Karpas-422 (cell line): ENCODE measurements at regions not wholly inside any gene's neighbourhood (a gene's known extent, or its start where the extent isn't known, plus 50 kb on each side); places are given as distances from the start of the nearest gene placed in this dataset.
"Not testable (repeated sequence)": the region's sequence is repeated elsewhere in the genome, so short reads cannot be mapped to it uniquely, and the experiment has no call there.

Experiments used
- DNase-seq: peaks from one replicate; pipeline ENCODE4 v3.0.0-alpha.2; 2015
- H2AFZ ChIP-seq: fragments of 200-600 bp; sonication (generic); 2 replicates; pipeline ENCODE4 v1.6.1; 2014; ENCODE audit warnings: antibody characterized with exemption, low read length, mixed read lengths
- H3K27ac ChIP-seq: fragments of 200-600 bp; sonication (generic); 2 replicates; pipeline ENCODE4 v1.5.1; 2014; ENCODE audit warnings: mild to moderate bottlenecking, low read length, moderate library complexity
- H3K27me3 ChIP-seq: fragments of 200-600 bp; sonication (generic); 2 replicates; pipeline ENCODE4 v1.6.1; 2014; ENCODE audit warnings: low read length, mixed read lengths
- H3K36me3 ChIP-seq: fragments of 200-600 bp; sonication (generic); 2 replicates; pipeline ENCODE4 v1.6.1; 2014; ENCODE audit warnings: low read length, mixed read lengths; ENCODE audit not compliant: insufficient read depth
- H3K4me1 ChIP-seq: fragments of 200-600 bp; sonication (generic); 2 replicates; pipeline ENCODE4 v1.6.1; 2014; ENCODE audit warnings: mild to moderate bottlenecking, low read length, mixed read lengths
- H3K4me2 ChIP-seq: fragments of 200-600 bp; sonication (generic); 2 replicates; pipeline ENCODE4 v1.6.1; 2014; ENCODE audit warnings: low read length, low read depth, mild to moderate bottlenecking; ENCODE audit not compliant: poor library complexity, severe bottlenecking
- H3K4me3 ChIP-seq: fragments of 200-600 bp; sonication (generic); 2 replicates; pipeline ENCODE4 v1.5.1; 2014; ENCODE audit warnings: mild to moderate bottlenecking, antibody characterized with exemption, low read length, mixed read lengths
- H3K79me2 ChIP-seq: fragments of 200-600 bp; sonication (generic); 2 replicates; pipeline ENCODE4 v1.6.1; 2014; ENCODE audit warnings: mild to moderate bottlenecking, low read length, mixed read lengths
- H3K9ac ChIP-seq: fragments of 200-600 bp; sonication (generic); 2 replicates; pipeline ENCODE4 v1.6.0; 2014; ENCODE audit warnings: low read length
- H3K9me2 ChIP-seq: fragments of 200-600 bp; sonication (generic), shearing (Covaris generic); replicated peaks from 2 replicates; pipeline ENCODE4 v1.6.0; 2014; ENCODE audit warnings: mild to moderate bottlenecking, low read length, moderate library complexity; ENCODE audit not compliant: insufficient read depth
- H3K9me3 ChIP-seq: fragments of 300-700, 200-600 bp; sonication (generic); 2 replicates; pipeline ENCODE4 v1.6.1; 2014; ENCODE audit warnings: low read length, mixed read lengths
- H4K20me1 ChIP-seq: fragments of 200-600 bp; sonication (generic); 2 replicates; pipeline ENCODE4 v1.6.1; 2014; ENCODE audit warnings: mild to moderate bottlenecking, antibody characterized with exemption, low read length, low read depth; ENCODE audit not compliant: insufficient read depth

DNA sequence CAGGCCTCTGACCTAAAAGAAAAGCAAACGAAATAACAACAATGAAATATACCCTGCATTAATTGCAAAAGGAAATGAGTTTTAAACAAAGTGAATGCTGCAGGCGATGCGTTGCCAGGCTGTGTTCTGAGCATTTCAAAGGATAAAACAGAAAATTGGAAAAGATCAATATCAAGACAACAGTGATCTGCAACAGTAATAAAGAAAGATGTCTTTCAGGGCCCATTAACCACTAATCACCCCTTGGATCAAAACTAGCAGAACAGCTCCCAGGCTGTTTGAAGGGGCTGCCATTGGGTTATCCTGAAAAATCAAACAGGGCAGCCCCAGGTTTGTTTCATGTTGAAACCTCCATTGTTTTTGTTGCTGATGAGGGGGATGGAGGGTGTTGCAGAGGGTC is 219.2 kb downstream of the FGFR2 start:
- Histone ChIP-seq H4K20me1 (no peaks in the 10 kb centered on the region), H3K4me3 (no peak overlapping the region), H3K27me3 (no peaks in the 10 kb centered on the region), H3K4me2 (no peak overlapping the region), H3K9me2 (no peaks in the 10 kb centered on the region), H3K9ac (no peak overlapping the region), H3K36me3 (no peaks in the 10 kb centered on the region), H3K79me2 (no peaks in the 10 kb centered on the region), H3K27ac (no peak overlapping the region), H3K9me3 (no peaks in the 10 kb centered on the region), H3K4me1 (no peaks in the 10 kb centered on the region), H2AFZ (no peak overlapping the region)
- DNase-seq: no peak

DNA sequence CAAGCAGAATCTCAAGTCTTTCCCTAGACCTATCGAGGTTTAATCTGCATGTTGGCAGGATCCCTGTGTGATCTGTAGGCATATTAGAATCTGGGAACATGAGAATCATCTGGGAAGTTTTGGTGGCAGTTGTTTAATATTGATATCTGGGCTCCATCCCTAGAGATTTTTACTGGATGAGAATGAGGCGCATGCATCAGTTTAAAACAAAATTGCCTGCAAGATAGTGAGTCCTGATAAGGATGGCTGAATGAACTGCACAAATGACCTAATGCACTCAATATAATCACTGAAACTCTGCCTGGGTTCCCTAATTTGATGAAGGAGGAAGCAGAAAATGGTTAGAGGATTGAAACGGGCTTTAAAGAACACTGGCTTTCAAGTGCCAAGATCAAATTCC is 218.0 kb downstream of the FGFR2 start:
- no peaks in the 10 kb centered on the region for H3K27me3 ChIP-seq
- no peak overlapping the region for H3K4me3 ChIP-seq
- H3K27ac ChIP-seq: no peak overlapping the region
- H3K4me2 ChIP-seq: no peak overlapping the region
- no peaks in the 10 kb centered on the region for H3K9me3 ChIP-seq
- DNase-seq: no peak
- no peak overlapping the region for H3K9ac ChIP-seq
- no peaks in the 10 kb centered on the region for H3K36me3 ChIP-seq
- H3K4me1 ChIP-seq: no peaks in the 10 kb centered on the region
- H3K79me2 ChIP-seq: no peaks in the 10 kb centered on the region
- H2AFZ ChIP-seq: no peak overlapping the region
- H4K20me1 ChIP-seq: no peaks in the 10 kb centered on the region
- H3K9me2 ChIP-seq: no peaks in the 10 kb centered on the region

DNA sequence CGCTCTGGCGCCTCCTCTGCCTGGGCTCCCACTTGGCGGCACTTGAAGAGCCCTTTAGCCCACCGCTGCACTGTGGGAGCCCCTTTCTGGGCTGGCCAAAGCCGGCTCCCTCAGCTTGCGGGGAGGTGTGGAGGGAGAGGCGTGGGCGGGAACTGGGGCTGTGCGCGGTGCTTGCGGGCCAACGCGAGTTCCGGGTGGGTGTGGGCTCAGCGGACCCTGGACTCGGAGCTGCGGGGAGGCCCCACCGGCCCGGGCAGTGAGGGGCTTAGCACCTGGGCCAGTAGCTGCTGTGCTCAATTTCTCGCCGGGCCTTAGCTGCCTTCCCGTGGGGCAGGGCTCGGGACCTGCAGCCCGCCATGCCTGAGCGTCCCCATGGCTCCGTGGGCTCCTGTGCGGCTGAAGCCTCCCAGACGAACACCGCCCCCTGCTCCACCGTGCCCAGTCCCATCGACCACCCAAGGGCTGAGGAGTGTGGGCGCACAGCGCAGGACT is 216.2 kb downstream of the FGFR2 start:
- DNase-seq: not testable (repeated sequence)

DNA sequence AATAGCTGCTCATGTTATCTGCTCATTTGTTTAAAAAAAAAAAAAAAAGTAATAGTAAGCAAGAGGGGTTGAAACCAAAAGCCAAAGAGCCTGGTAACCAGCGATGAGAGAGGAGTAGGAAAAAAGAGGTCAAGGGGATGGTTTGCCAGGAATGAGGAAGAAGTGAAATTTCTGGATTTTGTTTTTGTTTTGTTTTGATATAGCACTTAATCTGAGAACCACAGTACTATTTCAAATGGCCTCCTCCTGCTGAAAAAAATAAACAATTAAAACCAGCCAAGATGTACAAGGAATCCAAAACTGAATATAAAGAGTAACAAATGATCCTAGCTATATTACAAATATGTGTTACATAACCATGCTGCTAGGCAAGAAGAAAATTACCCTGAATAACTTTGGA is 213.1 kb downstream of the FGFR2 start:
- H3K36me3 ChIP-seq: no peaks in the 10 kb centered on the region
- no peak overlapping the region for H3K4me3 ChIP-seq
- H2AFZ ChIP-seq: no peak overlapping the region
- H3K9me2 ChIP-seq: no peaks in the 10 kb centered on the region
- no peaks in the 10 kb centered on the region for H3K4me1 ChIP-seq
- H3K4me2 ChIP-seq: no peak overlapping the region
- no peaks in the 10 kb centered on the region for H3K9me3 ChIP-seq
- H3K79me2 ChIP-seq: no peaks in the 10 kb centered on the region
- no peaks in the 10 kb centered on the region for H4K20me1 ChIP-seq
- no peaks in the 10 kb centered on the region for H3K27me3 ChIP-seq
- no peak for DNase-seq
- no peak overlapping the region for H3K27ac ChIP-seq
- no peak overlapping the region for H3K9ac ChIP-seq

More for the DNA sequence above, 216.2 kb downstream of the FGFR2 start:
- H3K27ac ChIP-seq, H3K4me3 ChIP-seq, H3K9me2 ChIP-seq, H4K20me1 ChIP-seq, H3K9me3 ChIP-seq, H3K36me3 ChIP-seq, H3K9ac ChIP-seq, H3K79me2 ChIP-seq, H3K4me1 ChIP-seq, H3K4me2 ChIP-seq, H3K27me3 ChIP-seq, H2AFZ ChIP-seq: not testable (repeated sequence)

DNA sequence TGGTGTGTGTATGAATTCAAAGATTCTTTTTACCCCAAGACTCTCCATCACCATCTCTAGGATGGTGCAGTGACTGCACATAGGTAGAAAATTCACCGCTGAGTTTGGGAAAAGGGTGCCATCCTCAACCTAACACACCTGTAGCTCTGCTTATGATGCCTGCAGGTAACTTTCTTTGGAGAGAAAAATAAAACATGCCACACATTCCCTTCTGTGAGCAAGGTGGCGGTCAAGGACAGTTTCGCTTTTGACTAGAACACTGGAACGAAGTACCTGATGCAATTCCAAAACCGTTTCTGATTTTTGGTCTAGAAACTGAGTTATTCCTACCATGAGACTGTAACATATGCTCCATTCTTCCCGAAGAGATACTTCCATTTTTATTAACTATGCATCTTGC is 205.6 kb downstream of the FGFR2 start:
- H3K4me3 ChIP-seq: no peak overlapping the region
- no peak overlapping the region for H3K4me2 ChIP-seq
- H3K4me1 ChIP-seq: no peaks in the 10 kb centered on the region
- no peak overlapping the region for H2AFZ ChIP-seq
- no peaks in the 10 kb centered on the region for H4K20me1 ChIP-seq
- H3K9me2 ChIP-seq: no peaks in the 10 kb centered on the region
- no peak overlapping the region for H3K27ac ChIP-seq
- no peaks in the 10 kb centered on the region for H3K79me2 ChIP-seq
- no peak for DNase-seq
- no peak overlapping the region for H3K9ac ChIP-seq
- H3K36me3 ChIP-seq: no peaks in the 10 kb centered on the region
- no peaks in the 10 kb centered on the region for H3K9me3 ChIP-seq
- no peaks in the 10 kb centered on the region for H3K27me3 ChIP-seq

DNA sequence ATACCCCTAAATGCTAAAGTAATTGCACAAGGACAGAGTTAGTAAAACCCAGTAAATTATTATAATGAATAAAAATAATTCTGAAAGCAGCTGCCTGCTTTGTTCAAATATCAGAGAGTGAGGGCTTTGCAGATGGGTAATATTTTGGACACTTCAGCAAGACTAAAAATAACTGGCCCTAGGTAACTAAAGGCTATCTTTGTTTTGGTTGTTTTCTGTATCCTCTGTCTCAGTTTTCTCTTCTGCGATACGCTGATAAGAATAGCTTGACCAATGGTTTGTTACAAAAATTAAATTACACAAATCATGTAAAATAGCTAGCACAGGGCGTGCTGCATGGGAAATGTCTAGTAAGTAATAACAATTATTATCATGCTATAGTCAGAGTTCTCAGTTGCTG is 204.7 kb downstream of the FGFR2 start:
- no peak overlapping the region for H3K27ac ChIP-seq
- H2AFZ ChIP-seq: no peak overlapping the region
- H3K36me3 ChIP-seq: no peaks in the 10 kb centered on the region
- H3K79me2 ChIP-seq: no peaks in the 10 kb centered on the region
- no peaks in the 10 kb centered on the region for H4K20me1 ChIP-seq
- no peaks in the 10 kb centered on the region for H3K9me2 ChIP-seq
- no peak overlapping the region for H3K4me3 ChIP-seq
- no peaks in the 10 kb centered on the region for H3K9me3 ChIP-seq
- H3K27me3 ChIP-seq: no peaks in the 10 kb centered on the region
- H3K4me2 ChIP-seq: no peak overlapping the region
- H3K9ac ChIP-seq: no peak overlapping the region
- no peak for DNase-seq
- H3K4me1 ChIP-seq: no peaks in the 10 kb centered on the region

DNA sequence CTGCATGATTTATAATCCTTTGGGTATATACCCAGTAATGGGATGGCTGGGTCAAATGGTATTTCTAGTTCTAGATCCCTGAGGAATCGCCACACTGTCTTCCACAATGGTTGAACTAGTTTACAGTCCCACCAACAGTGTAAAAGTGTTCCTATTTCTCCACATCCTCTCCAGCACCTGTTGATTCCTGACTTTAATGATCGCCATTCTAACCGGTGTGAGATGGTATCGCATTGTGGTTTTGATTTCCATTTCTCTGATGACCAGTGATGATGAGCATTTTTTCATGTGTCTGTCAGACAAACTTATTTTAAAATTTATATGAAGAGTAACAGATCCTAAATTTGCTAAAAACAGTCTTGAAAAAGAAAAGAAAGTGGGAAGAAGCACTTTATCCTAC is 197.7 kb downstream of the FGFR2 start:
- not testable (repeated sequence) for H3K27me3 ChIP-seq, H3K4me3 ChIP-seq, DNase-seq, H3K79me2 ChIP-seq, H3K9me2 ChIP-seq, H3K4me2 ChIP-seq, H3K4me1 ChIP-seq, H4K20me1 ChIP-seq, H3K36me3 ChIP-seq, H3K9me3 ChIP-seq, H2AFZ ChIP-seq, H3K27ac ChIP-seq, H3K9ac ChIP-seq

DNA sequence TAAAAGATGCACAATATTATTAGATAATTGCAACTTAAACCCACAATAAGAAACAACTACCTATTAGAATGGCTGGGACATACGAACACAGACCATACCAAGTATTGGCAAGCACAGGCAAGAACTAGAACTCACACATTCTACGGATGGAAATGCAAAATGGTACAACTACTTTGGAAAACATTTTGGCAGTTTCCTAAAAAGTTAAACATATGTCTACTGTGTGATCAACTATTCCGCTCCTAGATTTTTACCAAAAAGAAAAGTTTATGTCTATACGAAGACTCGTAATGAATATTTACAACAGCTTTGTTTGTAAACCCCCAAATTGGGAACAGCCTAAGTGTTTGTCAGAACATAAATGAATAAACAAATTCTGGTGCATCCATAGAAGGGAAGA is 194.7 kb downstream of the FGFR2 start:
- Histone ChIP-seq H3K36me3 (no peaks in the 10 kb centered on the region), H3K79me2 (no peaks in the 10 kb centered on the region), H3K9ac (no peak overlapping the region), H3K4me1 (no peaks in the 10 kb centered on the region), H3K4me2 (no peak overlapping the region), H3K9me2 (no peaks in the 10 kb centered on the region), H4K20me1 (no peaks in the 10 kb centered on the region), H3K27me3 (no peaks in the 10 kb centered on the region), H3K9me3 (no peaks in the 10 kb centered on the region), H3K27ac (no peak overlapping the region), H2AFZ (no peak overlapping the region), H3K4me3 (no peak overlapping the region)
- DNase-seq: no peak

DNA sequence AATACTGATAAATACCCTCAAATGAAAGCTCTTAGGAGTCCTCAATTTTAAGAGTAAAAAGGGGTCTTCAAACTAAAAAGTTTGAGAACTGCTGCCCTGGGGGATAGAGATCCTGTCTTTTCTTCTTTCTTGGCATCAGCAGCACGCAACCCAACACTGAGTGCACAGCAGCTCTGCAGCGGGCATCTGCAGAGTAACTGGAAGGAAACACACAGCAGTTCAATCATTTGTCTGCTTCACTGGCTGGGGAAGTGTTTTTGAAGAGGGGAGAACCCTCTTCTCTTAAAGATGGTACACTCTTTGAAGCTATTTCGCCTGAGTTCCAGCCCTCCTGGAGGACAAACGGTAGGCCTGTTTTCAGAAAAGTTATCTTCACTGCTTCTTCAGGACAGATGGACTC is 193.6 kb downstream of the FGFR2 start:
- Histone ChIP-seq H2AFZ (no peak overlapping the region), H3K79me2 (no peaks in the 10 kb centered on the region), H3K4me1 (no peaks in the 10 kb centered on the region)

More for the DNA sequence above, 193.6 kb downstream of the FGFR2 start:
- H3K27ac ChIP-seq: no peak overlapping the region
- H3K36me3 ChIP-seq: no peaks in the 10 kb centered on the region
- no peak for DNase-seq
- no peak overlapping the region for H3K9ac ChIP-seq
- no peaks in the 10 kb centered on the region for H3K9me3 ChIP-seq
- no peaks in the 10 kb centered on the region for H3K9me2 ChIP-seq
- H3K4me3 ChIP-seq: no peak overlapping the region
- H3K4me2 ChIP-seq: no peak overlapping the region
- no peaks in the 10 kb centered on the region for H3K27me3 ChIP-seq
- H4K20me1 ChIP-seq: no peaks in the 10 kb centered on the region
